Esophagus muscularis mucosa (tissue), 3 donors: ENCODE measurements at regions not wholly inside any gene's neighbourhood (a gene's known extent, or its start where the extent isn't known, plus 50 kb on each side); places are given as distances from the start of the nearest gene placed in this dataset.

Experiments used
- POLR2AphosphoS5 ChIP-seq, 2 donors: sonication (generic); formaldehyde crosslinking; IDR thresholded peaks; one replicate each; pipeline ENCODE4 v1.6.1; 2017; ENCODE audit warnings: antibody characterized with exemption in 2 of 2
- TF ChIP-seq, protein P1 (sequence below), 3 experiments: fragments of 200-600 bp in 2 of 3; fragments of 450-650 bp in 1 of 3; sonication (generic) in 2 of 3; IDR thresholded peaks; one replicate each; pipeline ENCODE4 v1.5.1; 2017 to 2019; ENCODE audit warnings: antibody characterized with exemption in 3 of 3, mild to moderate bottlenecking in 2 of 3, moderate library complexity in 1 of 3

DNA sequence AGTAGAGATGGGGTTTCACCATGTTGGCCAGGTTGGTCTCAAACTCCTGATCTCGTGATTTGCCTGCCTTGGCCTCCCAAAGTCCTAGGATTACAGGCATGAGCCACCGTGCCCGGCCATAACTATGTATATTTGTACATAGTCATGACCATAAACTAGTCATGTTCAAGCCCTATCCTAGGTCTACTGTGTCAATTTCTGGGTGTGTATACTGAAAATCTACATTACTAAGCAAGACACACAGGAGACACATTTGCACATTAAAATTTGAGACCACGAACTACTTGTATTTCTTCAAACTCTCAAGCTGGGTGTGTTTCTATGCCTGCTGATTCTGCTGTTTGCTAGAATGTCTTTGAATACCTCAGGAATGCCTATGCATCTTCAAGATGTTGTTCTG is 451.3 kb upstream of the MCTP2 start:
- TF ChIP-seq, protein P1, sequence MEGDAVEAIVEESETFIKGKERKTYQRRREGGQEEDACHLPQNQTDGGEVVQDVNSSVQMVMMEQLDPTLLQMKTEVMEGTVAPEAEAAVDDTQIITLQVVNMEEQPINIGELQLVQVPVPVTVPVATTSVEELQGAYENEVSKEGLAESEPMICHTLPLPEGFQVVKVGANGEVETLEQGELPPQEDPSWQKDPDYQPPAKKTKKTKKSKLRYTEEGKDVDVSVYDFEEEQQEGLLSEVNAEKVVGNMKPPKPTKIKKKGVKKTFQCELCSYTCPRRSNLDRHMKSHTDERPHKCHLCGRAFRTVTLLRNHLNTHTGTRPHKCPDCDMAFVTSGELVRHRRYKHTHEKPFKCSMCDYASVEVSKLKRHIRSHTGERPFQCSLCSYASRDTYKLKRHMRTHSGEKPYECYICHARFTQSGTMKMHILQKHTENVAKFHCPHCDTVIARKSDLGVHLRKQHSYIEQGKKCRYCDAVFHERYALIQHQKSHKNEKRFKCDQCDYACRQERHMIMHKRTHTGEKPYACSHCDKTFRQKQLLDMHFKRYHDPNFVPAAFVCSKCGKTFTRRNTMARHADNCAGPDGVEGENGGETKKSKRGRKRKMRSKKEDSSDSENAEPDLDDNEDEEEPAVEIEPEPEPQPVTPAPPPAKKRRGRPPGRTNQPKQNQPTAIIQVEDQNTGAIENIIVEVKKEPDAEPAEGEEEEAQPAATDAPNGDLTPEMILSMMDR (IDR thresholded peaks at IDR 0.05), result no peak
- no peak for TF ChIP-seq POLR2AphosphoS5 (IDR thresholded peaks at IDR 0.05)
